ENCODE measurements at regions not wholly inside any gene's neighbourhood (a gene's known extent, or its start where the extent isn't known, plus 50 kb on each side); places are given as distances from the start of the nearest gene placed in this dataset.

DNA sequence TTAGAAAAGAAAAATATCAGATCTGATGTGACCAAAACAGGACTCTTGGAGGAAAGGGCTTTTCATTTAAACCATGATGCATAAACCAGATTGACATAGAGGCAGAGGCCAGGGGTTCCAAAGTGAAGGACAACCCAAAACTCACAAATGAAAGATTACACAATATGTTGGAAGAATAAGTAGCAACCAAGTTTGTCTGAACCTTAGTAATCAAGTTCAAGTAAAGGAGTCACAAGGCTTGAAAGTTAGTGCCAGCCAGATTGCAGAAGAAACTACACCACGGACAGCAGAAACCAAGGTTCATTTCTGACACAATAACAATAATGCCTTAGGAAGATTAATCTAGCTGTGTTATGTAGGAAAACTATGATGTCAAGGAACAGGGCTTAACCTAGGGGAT, 124.6 kb downstream of the ZC3H11B start:
- ChIA-PET CTCF (no interaction called here), POLR2A (no interaction called here)
- TF ChIP-seq, protein P1, sequence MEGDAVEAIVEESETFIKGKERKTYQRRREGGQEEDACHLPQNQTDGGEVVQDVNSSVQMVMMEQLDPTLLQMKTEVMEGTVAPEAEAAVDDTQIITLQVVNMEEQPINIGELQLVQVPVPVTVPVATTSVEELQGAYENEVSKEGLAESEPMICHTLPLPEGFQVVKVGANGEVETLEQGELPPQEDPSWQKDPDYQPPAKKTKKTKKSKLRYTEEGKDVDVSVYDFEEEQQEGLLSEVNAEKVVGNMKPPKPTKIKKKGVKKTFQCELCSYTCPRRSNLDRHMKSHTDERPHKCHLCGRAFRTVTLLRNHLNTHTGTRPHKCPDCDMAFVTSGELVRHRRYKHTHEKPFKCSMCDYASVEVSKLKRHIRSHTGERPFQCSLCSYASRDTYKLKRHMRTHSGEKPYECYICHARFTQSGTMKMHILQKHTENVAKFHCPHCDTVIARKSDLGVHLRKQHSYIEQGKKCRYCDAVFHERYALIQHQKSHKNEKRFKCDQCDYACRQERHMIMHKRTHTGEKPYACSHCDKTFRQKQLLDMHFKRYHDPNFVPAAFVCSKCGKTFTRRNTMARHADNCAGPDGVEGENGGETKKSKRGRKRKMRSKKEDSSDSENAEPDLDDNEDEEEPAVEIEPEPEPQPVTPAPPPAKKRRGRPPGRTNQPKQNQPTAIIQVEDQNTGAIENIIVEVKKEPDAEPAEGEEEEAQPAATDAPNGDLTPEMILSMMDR (IDR thresholded peaks at IDR 0.05; ENCODE audit: insufficient read depth, low read depth, low read length), result no peak
- Histone ChIP-seq H3K36me3 (ENCODE audit: control insufficient read depth, insufficient read depth, low read length) (no peaks in the 10 kb centered on the region), H3K4me3 (ENCODE audit: low read depth, low read length) (no peak overlapping the region), H3K27me3 (ENCODE audit: control insufficient read depth, insufficient read depth, low read length) (no peaks in the 10 kb centered on the region)
- DNase-seq (ENCODE audit: low read depth), result no peak

DNA sequence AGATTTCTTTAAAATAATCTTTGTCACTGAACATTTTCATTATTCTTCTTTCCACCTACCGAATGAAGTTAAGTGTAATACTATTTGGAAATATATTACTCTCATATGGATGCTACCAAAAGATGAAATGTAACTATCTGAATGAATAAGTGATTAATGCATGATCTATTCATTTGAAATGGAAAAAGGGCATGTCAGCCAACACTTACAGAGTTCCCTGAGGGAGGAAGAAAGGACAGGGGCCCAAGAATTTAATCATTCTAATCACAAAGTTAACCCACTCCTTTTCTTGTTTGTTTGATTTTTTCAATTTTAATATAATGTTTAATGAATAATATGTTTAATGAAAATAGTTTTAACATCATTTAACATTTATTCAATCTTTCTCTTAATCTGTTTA, 129.4 kb downstream of the ZC3H11B start:
- CTCF ChIA-PET, result no interaction called here
- DNase-seq (ENCODE audit: low read depth), result no peak
- Histone ChIP-seq H3K4me3 (ENCODE audit: low read depth, low read length) (no peak overlapping the region), H3K27me3 (ENCODE audit: control insufficient read depth, insufficient read depth, low read length) (no peaks in the 10 kb centered on the region), H3K36me3 (ENCODE audit: control insufficient read depth, insufficient read depth, low read length) (no peaks in the 10 kb centered on the region)
- POLR2A ChIA-PET, result no interaction called here
- TF ChIP-seq, protein P1 (IDR thresholded peaks at IDR 0.05; ENCODE audit: insufficient read depth, low read depth, low read length), result no peak

DNA sequence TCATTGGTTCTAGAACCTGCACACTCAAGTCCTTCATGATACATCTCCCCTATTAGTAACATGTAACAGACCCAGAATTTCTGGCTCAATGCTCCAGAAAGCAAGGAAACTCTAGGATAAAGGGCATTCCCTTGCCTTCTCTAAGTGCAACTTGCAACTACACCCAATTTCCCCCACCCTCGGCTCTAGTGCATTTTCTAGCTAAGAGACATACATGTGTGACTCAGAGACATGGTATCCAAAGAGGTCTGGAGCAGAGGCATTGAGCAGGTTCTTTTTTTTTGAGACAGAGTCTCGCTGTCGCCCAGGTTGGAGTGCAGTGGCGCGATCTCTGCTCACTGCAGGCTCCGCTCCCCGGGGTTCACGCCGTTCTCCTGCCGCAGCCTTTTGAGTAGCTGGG, 132.9 kb downstream of the ZC3H11B start:
- no peaks in the 10 kb centered on the region for H3K36me3 ChIP-seq (ENCODE audit: control insufficient read depth, insufficient read depth, low read length)
- DNase-seq (ENCODE audit: low read depth), result no peak
- ChIA-PET POLR2A (no interaction called here), CTCF (no interaction called here)
- H3K27me3 ChIP-seq (ENCODE audit: control insufficient read depth, insufficient read depth, low read length), result peaks cover 2% of the 10 kb centered on the region; the same call in 1 of the 2 replicates
- TF ChIP-seq, protein P1 (IDR thresholded peaks at IDR 0.05; ENCODE audit: insufficient read depth, low read depth, low read length), result no peak
- no peak overlapping the region for H3K4me3 ChIP-seq (ENCODE audit: low read depth, low read length)

DNA sequence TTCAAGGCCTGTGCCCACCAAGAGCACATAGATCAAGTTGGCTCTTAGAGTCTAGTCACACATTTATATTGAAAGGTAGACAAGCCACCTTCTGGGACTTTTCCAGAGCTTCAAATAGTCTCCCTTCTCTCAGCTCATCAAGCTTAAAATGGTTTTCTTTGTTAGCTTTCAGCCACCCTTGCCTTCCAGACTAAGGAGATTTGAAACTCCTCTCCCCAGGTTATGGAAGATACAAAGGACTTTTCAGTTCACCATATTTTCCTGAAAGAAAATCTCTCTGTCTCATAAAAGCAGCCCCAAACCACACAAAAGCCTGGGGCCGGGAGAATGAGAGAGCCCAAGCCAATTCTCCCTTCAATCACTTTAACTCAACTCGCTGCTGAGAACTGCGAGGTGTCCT, 134.1 kb downstream of the ZC3H11B start:
- H3K36me3 ChIP-seq (ENCODE audit: control insufficient read depth, insufficient read depth, low read length), result no peaks in the 10 kb centered on the region
- no peak overlapping the region for H3K4me3 ChIP-seq (ENCODE audit: low read depth, low read length)
- peaks cover 2% of the 10 kb centered on the region; the same call in 1 of the 2 replicates for H3K27me3 ChIP-seq (ENCODE audit: control insufficient read depth, insufficient read depth, low read length)
- DNase-seq (ENCODE audit: low read depth), result no peak
- TF ChIP-seq, protein P1 (IDR thresholded peaks at IDR 0.05; ENCODE audit: insufficient read depth, low read depth, low read length), result no peak
- ChIA-PET CTCF (interaction anchor here (1.9 kb wide), 1 partner anchor 13 kb away, joined by 7 read pairs; no protein-coding TSS in a partner anchor), POLR2A (no interaction called here)

DNA sequence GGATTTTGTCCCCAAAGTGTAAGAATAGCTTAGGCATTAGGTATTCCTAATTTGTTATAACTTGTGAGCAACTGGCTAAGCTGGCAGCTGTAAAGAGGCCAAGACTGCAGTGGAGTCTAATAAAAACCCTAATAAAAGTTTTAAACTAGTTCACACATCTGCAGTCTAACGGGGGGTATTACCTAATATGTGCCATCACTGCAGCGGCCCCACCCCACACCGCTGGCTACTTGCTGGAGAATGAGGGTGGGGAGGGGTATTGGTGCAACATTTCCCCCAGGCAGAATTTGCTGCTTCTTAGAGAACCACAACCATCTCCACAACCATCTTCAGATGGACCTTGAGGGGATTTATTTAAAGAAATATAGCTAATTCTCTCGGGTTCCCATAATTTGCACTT, 135.0 kb downstream of the ZC3H11B start:
- Histone ChIP-seq H3K36me3 (ENCODE audit: control insufficient read depth, insufficient read depth, low read length) (no peaks in the 10 kb centered on the region), H3K27me3 (ENCODE audit: control insufficient read depth, insufficient read depth, low read length) (peaks cover 2% of the 10 kb centered on the region; the same call in 1 of the 2 replicates), H3K4me3 (ENCODE audit: low read depth, low read length) (no peak overlapping the region)
- DNase-seq (ENCODE audit: low read depth), result peak; percentile 27
- ChIA-PET POLR2A (no interaction called here), CTCF (interaction anchor here (1.5 to 1.9 kb wide), 2 partner anchors 12 to 14 kb away, joined by 4 to 7 read pairs; no protein-coding TSS in a partner anchor)
- TF ChIP-seq, protein P1 (IDR thresholded peaks at IDR 0.05; ENCODE audit: insufficient read depth, low read depth, low read length), result no peak

Data from BJ (cell line).